HG03064 (cell line): ENCODE measurements at regions not wholly inside any gene's neighbourhood (a gene's known extent, or its start where the extent isn't known, plus 50 kb on each side); places are given as distances from the start of the nearest gene placed in this dataset.

Experiments used
- ATAC-seq: cut with Tn5 transposase; IDR thresholded peaks from one replicate; pipeline ENCODE4 v1.9.1; 2021; ENCODE audit warnings: low read depth; ENCODE audit not compliant: unreplicated experiment

- no peak for ATAC-seq
Observed at GRCh38 chr18:11283479-11284161, 134.3 kb upstream of the PIEZO2 start.

- no peak for ATAC-seq
Observed at GRCh38 chr18:11279461-11279860, 130.1 kb upstream of the PIEZO2 start.

- no peak for ATAC-seq
Observed at GRCh38 chr18:11276678-11277077, 127.3 kb upstream of the PIEZO2 start.

GRCh38 chr18:11274144-11274794, 124.9 kb upstream of the PIEZO2 start:
- no peak for ATAC-seq

- no peak for ATAC-seq
Observed at GRCh38 chr18:11272516-11272915, 123.1 kb upstream of the PIEZO2 start.

- ATAC-seq: no peak
Observed at GRCh38 chr18:11271954-11272353, 122.6 kb upstream of the PIEZO2 start.

GRCh38 chr18:11269257-11269656, 119.9 kb upstream of the PIEZO2 start:
- no peak for ATAC-seq

- ATAC-seq: no peak
Observed at GRCh38 chr18:11268741-11269233, 119.4 kb upstream of the PIEZO2 start.

GRCh38 chr18:11268153-11268552, 118.8 kb upstream of the PIEZO2 start:
- ATAC-seq: no peak

- ATAC-seq: no peak
Observed at GRCh38 chr18:11266781-11267480, 117.6 kb upstream of the PIEZO2 start.

- no peak for ATAC-seq
Observed at GRCh38 chr18:11261486-11261885, 112.1 kb upstream of the PIEZO2 start.

GRCh38 chr18:11260961-11261461, 111.6 kb upstream of the PIEZO2 start:
- no peak for ATAC-seq

GRCh38 chr18:11259469-11260150, 110.2 kb upstream of the PIEZO2 start:
- no peak for ATAC-seq

- ATAC-seq: no peak
Observed at GRCh38 chr18:11258039-11258610, 108.8 kb upstream of the PIEZO2 start.

- no peak for ATAC-seq
Observed at GRCh38 chr18:11256251-11256650, 106.9 kb upstream of the PIEZO2 start.

- no peak for ATAC-seq
Observed at GRCh38 chr18:11251891-11252270, 102.5 kb upstream of the PIEZO2 start.

- no peak for ATAC-seq
Observed at GRCh38 chr18:11251229-11251890, 102.0 kb upstream of the PIEZO2 start.

- ATAC-seq: no peak
Observed at GRCh38 chr18:11249391-11249790, 100.0 kb upstream of the PIEZO2 start.

- no peak for ATAC-seq
Observed at GRCh38 chr18:11247381-11247970, 98.1 kb upstream of the PIEZO2 start.
